ENCODE measurements at regions not wholly inside any gene's neighbourhood (a gene's known extent, or its start where the extent isn't known, plus 50 kb on each side); places are given as distances from the start of the nearest gene placed in this dataset.

DNA sequence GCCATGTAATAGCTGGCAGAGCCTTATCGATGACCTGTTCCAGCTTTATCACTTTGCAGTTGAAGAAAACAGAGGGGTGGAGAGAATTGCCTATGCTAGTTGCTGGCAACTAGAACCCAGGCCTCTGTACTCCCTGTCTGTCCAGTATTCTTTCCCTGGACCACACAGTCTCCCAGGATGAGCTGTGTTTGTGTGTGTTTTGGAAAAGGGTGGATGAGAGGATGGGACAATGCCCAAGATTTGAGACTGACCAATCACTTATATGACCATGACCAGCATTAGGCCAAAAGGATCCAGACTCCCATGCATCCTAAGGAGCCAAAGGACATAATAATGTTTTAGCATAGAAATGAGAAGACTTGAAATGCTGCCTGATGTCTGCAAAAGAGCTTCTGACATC, 102.6 kb downstream of the CD200R1L start:
- TF ChIP-seq, protein P1, sequence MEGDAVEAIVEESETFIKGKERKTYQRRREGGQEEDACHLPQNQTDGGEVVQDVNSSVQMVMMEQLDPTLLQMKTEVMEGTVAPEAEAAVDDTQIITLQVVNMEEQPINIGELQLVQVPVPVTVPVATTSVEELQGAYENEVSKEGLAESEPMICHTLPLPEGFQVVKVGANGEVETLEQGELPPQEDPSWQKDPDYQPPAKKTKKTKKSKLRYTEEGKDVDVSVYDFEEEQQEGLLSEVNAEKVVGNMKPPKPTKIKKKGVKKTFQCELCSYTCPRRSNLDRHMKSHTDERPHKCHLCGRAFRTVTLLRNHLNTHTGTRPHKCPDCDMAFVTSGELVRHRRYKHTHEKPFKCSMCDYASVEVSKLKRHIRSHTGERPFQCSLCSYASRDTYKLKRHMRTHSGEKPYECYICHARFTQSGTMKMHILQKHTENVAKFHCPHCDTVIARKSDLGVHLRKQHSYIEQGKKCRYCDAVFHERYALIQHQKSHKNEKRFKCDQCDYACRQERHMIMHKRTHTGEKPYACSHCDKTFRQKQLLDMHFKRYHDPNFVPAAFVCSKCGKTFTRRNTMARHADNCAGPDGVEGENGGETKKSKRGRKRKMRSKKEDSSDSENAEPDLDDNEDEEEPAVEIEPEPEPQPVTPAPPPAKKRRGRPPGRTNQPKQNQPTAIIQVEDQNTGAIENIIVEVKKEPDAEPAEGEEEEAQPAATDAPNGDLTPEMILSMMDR (IDR thresholded peaks at IDR 0.05 in 2 of 3, conservative IDR thresholded peaks at IDR 0.05 in 1 of 3; ENCODE audit: borderline replicate concordance in 1 of 3, insufficient read depth in 1 of 3, low read depth in 2 of 3, low read length in 2 of 3): no peak
- TF ChIP-seq JUND (IDR thresholded peaks at IDR 0.05) (no peak), POLR2AphosphoS5 (IDR thresholded peaks at IDR 0.05; ENCODE audit: low read depth, low read length) (no peak), SP1 (IDR thresholded peaks at IDR 0.05; ENCODE audit: low read depth) (no peak), YY1 (IDR thresholded peaks at IDR 0.05; ENCODE audit: extremely low read depth, insufficient replicate concordance, low read depth, low read length) (no peak), ZNF274 (IDR thresholded peaks at IDR 0.05; ENCODE audit: low read depth, low read length) (no peak), POLR2A (IDR thresholded peaks at IDR 0.05; ENCODE audit: borderline replicate concordance, extremely low read depth, insufficient read depth, insufficient read length) (no peak), EZH2 (IDR thresholded peaks at IDR 0.05) (no peak)
- TF ChIP-seq, protein P2, sequence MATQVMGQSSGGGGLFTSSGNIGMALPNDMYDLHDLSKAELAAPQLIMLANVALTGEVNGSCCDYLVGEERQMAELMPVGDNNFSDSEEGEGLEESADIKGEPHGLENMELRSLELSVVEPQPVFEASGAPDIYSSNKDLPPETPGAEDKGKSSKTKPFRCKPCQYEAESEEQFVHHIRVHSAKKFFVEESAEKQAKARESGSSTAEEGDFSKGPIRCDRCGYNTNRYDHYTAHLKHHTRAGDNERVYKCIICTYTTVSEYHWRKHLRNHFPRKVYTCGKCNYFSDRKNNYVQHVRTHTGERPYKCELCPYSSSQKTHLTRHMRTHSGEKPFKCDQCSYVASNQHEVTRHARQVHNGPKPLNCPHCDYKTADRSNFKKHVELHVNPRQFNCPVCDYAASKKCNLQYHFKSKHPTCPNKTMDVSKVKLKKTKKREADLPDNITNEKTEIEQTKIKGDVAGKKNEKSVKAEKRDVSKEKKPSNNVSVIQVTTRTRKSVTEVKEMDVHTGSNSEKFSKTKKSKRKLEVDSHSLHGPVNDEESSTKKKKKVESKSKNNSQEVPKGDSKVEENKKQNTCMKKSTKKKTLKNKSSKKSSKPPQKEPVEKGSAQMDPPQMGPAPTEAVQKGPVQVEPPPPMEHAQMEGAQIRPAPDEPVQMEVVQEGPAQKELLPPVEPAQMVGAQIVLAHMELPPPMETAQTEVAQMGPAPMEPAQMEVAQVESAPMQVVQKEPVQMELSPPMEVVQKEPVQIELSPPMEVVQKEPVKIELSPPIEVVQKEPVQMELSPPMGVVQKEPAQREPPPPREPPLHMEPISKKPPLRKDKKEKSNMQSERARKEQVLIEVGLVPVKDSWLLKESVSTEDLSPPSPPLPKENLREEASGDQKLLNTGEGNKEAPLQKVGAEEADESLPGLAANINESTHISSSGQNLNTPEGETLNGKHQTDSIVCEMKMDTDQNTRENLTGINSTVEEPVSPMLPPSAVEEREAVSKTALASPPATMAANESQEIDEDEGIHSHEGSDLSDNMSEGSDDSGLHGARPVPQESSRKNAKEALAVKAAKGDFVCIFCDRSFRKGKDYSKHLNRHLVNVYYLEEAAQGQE (IDR thresholded peaks at IDR 0.05; ENCODE audit: low read depth): no peak
- TF ChIP-seq, protein P3, sequence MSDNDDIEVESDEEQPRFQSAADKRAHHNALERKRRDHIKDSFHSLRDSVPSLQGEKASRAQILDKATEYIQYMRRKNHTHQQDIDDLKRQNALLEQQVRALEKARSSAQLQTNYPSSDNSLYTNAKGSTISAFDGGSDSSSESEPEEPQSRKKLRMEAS (IDR thresholded peaks at IDR 0.05): no peak
